ENCODE measurements at regions not wholly inside any gene's neighbourhood (a gene's known extent, or its start where the extent isn't known, plus 50 kb on each side); places are given as distances from the start of the nearest gene placed in this dataset.

DNA sequence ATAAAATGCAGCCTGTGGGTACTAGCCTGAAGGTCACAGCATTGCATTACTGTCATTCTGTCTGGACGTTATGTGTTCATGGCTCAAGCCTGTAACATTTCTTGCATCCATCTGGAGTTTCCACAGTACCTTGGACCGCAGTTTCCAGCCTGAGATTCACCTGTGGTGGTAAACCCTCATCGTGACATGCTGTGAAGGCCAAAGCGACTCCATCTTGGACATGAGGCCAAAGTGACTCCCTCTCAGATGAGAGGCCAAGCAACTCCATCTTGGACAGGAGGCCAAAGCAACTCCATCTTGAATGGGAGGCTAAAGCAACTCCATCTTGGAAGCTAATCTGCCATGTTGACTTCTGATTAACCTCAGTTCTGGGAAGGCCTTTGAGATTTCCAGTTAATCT is 257.7 kb upstream of the MYT1L start:
- Mint-ChIP-seq H3K9me3 (ENCODE audit: low read depth) (no peaks in the 10 kb centered on the region), H3K4me3 (ENCODE audit: low read depth) (no peak overlapping the region), H3K27me3 (no peaks in the 10 kb centered on the region), H3K36me3 (ENCODE audit: insufficient read depth) (no peaks in the 10 kb centered on the region), H3K27ac (no peak overlapping the region), H3K4me1 (ENCODE audit: low read depth) (no peaks in the 10 kb centered on the region)
- no peak for DNase-seq (ENCODE audit: low spot score, unreplicated experiment)
- TF ChIP-seq, protein P1, sequence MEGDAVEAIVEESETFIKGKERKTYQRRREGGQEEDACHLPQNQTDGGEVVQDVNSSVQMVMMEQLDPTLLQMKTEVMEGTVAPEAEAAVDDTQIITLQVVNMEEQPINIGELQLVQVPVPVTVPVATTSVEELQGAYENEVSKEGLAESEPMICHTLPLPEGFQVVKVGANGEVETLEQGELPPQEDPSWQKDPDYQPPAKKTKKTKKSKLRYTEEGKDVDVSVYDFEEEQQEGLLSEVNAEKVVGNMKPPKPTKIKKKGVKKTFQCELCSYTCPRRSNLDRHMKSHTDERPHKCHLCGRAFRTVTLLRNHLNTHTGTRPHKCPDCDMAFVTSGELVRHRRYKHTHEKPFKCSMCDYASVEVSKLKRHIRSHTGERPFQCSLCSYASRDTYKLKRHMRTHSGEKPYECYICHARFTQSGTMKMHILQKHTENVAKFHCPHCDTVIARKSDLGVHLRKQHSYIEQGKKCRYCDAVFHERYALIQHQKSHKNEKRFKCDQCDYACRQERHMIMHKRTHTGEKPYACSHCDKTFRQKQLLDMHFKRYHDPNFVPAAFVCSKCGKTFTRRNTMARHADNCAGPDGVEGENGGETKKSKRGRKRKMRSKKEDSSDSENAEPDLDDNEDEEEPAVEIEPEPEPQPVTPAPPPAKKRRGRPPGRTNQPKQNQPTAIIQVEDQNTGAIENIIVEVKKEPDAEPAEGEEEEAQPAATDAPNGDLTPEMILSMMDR (IDR thresholded peaks at IDR 0.05; ENCODE audit: unreplicated experiment): no peak

DNA sequence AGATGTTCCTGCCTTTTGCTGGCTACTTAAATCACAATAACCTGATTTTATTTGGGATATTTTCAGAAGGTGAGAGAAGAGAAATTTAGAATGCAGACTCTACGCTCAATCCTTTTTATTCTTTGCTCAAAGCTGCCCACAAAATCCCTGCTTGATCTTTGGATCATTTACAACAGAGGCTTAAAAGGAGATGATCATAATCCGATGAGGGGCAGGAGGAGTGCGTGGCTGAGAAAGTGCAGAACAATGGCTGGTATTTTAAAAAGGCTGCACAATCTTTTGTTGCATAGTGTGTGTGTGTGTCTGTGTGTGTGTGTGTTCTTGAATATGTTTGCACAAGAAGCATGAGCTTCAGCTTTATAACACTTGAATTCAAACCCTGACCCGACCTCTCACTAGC is 256.3 kb upstream of the MYT1L start:
- TF ChIP-seq, protein P1 (IDR thresholded peaks at IDR 0.05; ENCODE audit: unreplicated experiment): no peak
- H3K27ac Mint-ChIP-seq: no peak overlapping the region
- no peaks in the 10 kb centered on the region for H3K9me3 Mint-ChIP-seq (ENCODE audit: low read depth)
- no peak overlapping the region for H3K4me3 Mint-ChIP-seq (ENCODE audit: low read depth)
- peaks cover 8% of the 10 kb centered on the region for H3K27me3 Mint-ChIP-seq
- H3K4me1 Mint-ChIP-seq (ENCODE audit: low read depth): no peaks in the 10 kb centered on the region
- H3K36me3 Mint-ChIP-seq (ENCODE audit: insufficient read depth): no peaks in the 10 kb centered on the region
- DNase-seq (ENCODE audit: low spot score, unreplicated experiment): no peak

DNA sequence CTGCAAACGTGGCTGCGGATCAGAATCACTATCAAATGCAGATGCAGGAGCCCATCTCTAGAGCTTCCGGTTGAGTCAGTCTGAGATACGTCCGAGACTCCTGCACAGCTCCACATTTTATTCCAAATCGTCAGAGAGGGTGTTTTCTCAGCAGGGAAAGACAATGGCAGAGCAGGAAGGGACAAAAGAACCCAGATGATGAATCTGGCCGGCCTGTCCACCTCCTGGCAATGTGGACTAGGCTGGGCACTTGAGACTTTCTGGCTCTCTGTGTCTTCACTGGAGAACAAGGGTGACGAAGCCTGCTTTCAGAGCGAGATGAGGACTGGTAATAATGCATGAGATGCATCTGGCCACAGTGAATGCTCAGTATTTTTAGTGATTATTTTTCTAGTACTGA is 255.9 kb upstream of the MYT1L start:
- H3K9me3 Mint-ChIP-seq (ENCODE audit: low read depth): no peaks in the 10 kb centered on the region
- H3K36me3 Mint-ChIP-seq (ENCODE audit: insufficient read depth): no peaks in the 10 kb centered on the region
- H3K27ac Mint-ChIP-seq: no peak overlapping the region
- H3K27me3 Mint-ChIP-seq: peaks cover 9% of the 10 kb centered on the region
- no peak for DNase-seq (ENCODE audit: low spot score, unreplicated experiment)
- no peaks in the 10 kb centered on the region for H3K4me1 Mint-ChIP-seq (ENCODE audit: low read depth)
- H3K4me3 Mint-ChIP-seq (ENCODE audit: low read depth): no peak overlapping the region
- TF ChIP-seq, protein P1 (IDR thresholded peaks at IDR 0.05; ENCODE audit: unreplicated experiment): no peak

DNA sequence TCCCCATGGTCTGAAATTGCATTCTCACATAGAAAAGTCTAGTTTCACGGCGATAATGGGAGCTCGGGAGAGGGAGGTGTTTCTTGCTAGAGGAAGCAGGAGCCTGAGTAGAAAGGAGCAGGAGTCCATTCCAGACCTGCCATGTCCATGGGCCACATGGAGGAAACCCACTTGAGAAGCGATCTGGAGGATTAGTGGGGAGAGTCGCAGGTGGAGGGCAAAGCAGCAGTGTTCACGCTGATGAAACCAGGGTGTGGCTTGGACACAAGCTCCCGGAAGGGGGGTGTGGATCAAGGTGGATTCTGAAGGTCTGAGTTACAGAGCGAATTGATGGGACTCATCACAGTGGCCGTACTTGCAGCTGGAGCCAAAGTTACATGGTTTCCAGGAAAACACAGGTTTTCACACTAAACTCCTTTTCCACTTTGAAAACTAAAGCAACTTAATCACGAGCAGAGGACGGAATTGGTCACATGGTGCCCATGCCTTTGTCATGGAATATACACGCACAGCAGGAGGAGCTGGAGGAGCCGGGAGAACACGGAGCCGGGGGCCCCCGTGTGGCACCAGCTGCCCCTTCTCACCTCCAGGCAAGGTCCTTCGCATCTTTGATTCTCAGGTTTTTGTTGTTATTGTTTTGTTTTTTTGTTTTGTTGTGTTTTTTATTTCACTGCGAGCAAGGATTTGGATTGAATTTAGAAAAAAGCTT is 255.1 kb upstream of the MYT1L start:
- Mint-ChIP-seq H3K4me1 (ENCODE audit: low read depth) (no peaks in the 10 kb centered on the region), H3K27me3 (peaks cover 9% of the 10 kb centered on the region), H3K4me3 (ENCODE audit: low read depth) (no peak overlapping the region), H3K9me3 (ENCODE audit: low read depth) (no peaks in the 10 kb centered on the region), H3K36me3 (ENCODE audit: insufficient read depth) (no peaks in the 10 kb centered on the region), H3K27ac (no peak overlapping the region)
- no peak for DNase-seq (ENCODE audit: low spot score, unreplicated experiment)
- TF ChIP-seq, protein P1 (IDR thresholded peaks at IDR 0.05; ENCODE audit: unreplicated experiment): no peak

DNA sequence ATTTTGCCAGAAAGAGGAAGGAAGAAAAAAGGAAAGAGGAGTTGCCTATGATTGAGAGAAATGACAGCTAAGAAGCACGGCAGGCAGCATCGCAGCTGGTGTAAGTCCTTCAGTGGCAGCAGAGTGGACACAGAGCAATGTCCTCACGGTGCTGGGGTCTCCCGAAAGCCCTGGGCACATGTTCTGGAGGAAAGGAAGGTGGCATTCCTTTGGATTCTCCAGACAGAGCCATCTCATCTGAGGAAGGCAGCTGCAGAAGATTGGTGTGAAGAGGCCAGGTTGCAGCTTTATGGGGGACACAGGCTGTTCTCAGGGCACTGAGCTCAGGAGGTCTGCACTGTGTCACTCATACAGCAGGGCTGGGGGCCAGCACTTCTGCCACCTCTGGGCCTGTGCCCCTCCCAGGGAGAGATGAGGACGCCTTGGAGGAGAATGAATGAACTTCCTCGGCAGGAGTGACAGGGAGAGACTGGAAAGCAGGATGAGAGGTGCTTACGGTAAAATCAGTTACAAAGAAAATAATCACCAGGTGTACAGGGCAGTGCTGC is 252.0 kb upstream of the MYT1L start:
- no peaks in the 10 kb centered on the region for H3K4me1 Mint-ChIP-seq (ENCODE audit: low read depth)
- no peaks in the 10 kb centered on the region for H3K9me3 Mint-ChIP-seq (ENCODE audit: low read depth)
- H3K4me3 Mint-ChIP-seq (ENCODE audit: low read depth): no peak overlapping the region
- no peak overlapping the region for H3K27ac Mint-ChIP-seq
- H3K27me3 Mint-ChIP-seq: peaks cover 12% of the 10 kb centered on the region
- no peak for DNase-seq (ENCODE audit: low spot score, unreplicated experiment)
- H3K36me3 Mint-ChIP-seq (ENCODE audit: insufficient read depth): no peaks in the 10 kb centered on the region
- TF ChIP-seq, protein P1 (IDR thresholded peaks at IDR 0.05; ENCODE audit: unreplicated experiment): no peak

All from progenitor cell of endocrine pancreas (in vitro differentiated cells).